ENCODE measurements at regions not wholly inside any gene's neighbourhood (a gene's known extent, or its start where the extent isn't known, plus 50 kb on each side); places are given as distances from the start of the nearest gene placed in this dataset.

DNA sequence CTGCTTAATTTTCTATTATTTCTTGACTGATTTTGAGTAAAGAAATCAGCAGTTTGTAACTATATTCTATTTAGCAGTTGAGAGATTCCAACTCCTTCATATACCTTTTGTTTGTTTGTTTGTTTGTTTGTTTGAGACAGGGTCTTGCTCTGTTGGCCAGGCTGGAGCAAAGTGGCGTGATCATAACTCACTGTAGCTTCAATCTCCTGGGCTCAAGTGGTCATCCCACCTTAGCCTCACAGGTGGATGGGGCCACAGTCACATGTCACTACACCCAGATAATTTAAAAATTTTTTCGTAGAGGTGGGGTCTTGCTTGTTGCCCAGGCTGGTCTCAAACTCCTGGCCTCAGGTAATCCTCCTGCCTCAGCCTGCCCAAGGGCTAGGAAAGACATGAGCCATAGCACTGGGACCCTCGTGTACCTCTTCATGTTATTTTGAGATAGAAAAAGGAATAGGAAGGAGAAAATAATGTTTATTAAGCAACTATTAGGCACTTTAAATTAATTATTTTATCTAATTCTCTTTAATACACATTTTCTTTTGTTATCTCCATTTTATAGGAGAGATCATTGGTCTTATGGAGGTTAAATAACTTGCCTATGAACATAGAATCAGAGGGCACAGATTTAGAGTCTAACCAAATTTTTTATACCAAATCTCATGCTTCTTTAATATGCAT, 133.0 kb downstream of the ZNF608 start (continued):
- TF ChIP-seq, protein P1, sequence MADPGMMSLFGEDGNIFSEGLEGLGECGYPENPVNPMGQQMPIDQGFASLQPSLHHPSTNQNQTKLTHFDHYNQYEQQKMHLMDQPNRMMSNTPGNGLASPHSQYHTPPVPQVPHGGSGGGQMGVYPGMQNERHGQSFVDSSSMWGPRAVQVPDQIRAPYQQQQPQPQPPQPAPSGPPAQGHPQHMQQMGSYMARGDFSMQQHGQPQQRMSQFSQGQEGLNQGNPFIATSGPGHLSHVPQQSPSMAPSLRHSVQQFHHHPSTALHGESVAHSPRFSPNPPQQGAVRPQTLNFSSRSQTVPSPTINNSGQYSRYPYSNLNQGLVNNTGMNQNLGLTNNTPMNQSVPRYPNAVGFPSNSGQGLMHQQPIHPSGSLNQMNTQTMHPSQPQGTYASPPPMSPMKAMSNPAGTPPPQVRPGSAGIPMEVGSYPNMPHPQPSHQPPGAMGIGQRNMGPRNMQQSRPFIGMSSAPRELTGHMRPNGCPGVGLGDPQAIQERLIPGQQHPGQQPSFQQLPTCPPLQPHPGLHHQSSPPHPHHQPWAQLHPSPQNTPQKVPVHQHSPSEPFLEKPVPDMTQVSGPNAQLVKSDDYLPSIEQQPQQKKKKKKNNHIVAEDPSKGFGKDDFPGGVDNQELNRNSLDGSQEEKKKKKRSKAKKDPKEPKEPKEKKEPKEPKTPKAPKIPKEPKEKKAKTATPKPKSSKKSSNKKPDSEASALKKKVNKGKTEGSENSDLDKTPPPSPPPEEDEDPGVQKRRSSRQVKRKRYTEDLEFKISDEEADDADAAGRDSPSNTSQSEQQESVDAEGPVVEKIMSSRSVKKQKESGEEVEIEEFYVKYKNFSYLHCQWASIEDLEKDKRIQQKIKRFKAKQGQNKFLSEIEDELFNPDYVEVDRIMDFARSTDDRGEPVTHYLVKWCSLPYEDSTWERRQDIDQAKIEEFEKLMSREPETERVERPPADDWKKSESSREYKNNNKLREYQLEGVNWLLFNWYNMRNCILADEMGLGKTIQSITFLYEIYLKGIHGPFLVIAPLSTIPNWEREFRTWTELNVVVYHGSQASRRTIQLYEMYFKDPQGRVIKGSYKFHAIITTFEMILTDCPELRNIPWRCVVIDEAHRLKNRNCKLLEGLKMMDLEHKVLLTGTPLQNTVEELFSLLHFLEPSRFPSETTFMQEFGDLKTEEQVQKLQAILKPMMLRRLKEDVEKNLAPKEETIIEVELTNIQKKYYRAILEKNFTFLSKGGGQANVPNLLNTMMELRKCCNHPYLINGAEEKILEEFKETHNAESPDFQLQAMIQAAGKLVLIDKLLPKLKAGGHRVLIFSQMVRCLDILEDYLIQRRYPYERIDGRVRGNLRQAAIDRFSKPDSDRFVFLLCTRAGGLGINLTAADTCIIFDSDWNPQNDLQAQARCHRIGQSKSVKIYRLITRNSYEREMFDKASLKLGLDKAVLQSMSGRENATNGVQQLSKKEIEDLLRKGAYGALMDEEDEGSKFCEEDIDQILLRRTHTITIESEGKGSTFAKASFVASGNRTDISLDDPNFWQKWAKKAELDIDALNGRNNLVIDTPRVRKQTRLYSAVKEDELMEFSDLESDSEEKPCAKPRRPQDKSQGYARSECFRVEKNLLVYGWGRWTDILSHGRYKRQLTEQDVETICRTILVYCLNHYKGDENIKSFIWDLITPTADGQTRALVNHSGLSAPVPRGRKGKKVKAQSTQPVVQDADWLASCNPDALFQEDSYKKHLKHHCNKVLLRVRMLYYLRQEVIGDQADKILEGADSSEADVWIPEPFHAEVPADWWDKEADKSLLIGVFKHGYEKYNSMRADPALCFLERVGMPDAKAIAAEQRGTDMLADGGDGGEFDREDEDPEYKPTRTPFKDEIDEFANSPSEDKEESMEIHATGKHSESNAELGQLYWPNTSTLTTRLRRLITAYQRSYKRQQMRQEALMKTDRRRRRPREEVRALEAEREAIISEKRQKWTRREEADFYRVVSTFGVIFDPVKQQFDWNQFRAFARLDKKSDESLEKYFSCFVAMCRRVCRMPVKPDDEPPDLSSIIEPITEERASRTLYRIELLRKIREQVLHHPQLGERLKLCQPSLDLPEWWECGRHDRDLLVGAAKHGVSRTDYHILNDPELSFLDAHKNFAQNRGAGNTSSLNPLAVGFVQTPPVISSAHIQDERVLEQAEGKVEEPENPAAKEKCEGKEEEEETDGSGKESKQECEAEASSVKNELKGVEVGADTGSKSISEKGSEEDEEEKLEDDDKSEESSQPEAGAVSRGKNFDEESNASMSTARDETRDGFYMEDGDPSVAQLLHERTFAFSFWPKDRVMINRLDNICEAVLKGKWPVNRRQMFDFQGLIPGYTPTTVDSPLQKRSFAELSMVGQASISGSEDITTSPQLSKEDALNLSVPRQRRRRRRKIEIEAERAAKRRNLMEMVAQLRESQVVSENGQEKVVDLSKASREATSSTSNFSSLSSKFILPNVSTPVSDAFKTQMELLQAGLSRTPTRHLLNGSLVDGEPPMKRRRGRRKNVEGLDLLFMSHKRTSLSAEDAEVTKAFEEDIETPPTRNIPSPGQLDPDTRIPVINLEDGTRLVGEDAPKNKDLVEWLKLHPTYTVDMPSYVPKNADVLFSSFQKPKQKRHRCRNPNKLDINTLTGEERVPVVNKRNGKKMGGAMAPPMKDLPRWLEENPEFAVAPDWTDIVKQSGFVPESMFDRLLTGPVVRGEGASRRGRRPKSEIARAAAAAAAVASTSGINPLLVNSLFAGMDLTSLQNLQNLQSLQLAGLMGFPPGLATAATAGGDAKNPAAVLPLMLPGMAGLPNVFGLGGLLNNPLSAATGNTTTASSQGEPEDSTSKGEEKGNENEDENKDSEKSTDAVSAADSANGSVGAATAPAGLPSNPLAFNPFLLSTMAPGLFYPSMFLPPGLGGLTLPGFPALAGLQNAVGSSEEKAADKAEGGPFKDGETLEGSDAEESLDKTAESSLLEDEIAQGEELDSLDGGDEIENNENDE (IDR thresholded peaks at IDR 0.05; ENCODE audit: insufficient replicate concordance, low read length): no peak
- TF ChIP-seq TCF12 (IDR thresholded peaks at IDR 0.05; ENCODE audit: low read depth, low read length): no peak
- no peak for TF ChIP-seq ATF3 (IDR thresholded peaks at IDR 0.05; ENCODE audit: insufficient read depth, low read depth, low read length)
- no peak for TF ChIP-seq JUN (IDR thresholded peaks at IDR 0.05; ENCODE audit: low read depth, low read length)
- no peak for TF ChIP-seq CHD1 (IDR thresholded peaks at IDR 0.05; ENCODE audit: low read depth, low read length)
- TF ChIP-seq NANOG (IDR thresholded peaks at IDR 0.05; ENCODE audit: insufficient read depth, low read depth, low read length, poor library complexity, severe bottlenecking): no peak
- TF ChIP-seq ATF2 (IDR thresholded peaks at IDR 0.05; ENCODE audit: low read length): no peak
- no peak for TF ChIP-seq E2F6 (IDR thresholded peaks at IDR 0.05)

All from H1 (cell line).